Neuronal stem cell (in vitro differentiated cells): ENCODE measurements at regions not wholly inside any gene's neighbourhood (a gene's known extent, or its start where the extent isn't known, plus 50 kb on each side); places are given as distances from the start of the nearest gene placed in this dataset.

Source experiments
- DNase-seq: peaks from one replicate; pipeline ENCODE4 v3.0.0-alpha.2; 2013; ENCODE audit warnings: low spot score
- H2AFZ ChIP-seq: one replicate; pipeline ENCODE4 v1.6.1; 2013; ENCODE audit warnings: mild to moderate bottlenecking, low read length, inconsistent platforms
- H2AK5ac ChIP-seq: 2 replicates; pipeline ENCODE4 v1.6.1; 2013; ENCODE audit warnings: low read depth, mild to moderate bottlenecking, inconsistent platforms, low read length, moderate library complexity, mixed read lengths
- H2BK120ac ChIP-seq: 2 replicates; pipeline ENCODE4 v1.6.1; 2013; ENCODE audit warnings: low read depth, mild to moderate bottlenecking, inconsistent platforms, low read length, moderate library complexity, mixed read lengths
- H2BK12ac ChIP-seq: one replicate; pipeline ENCODE4 v1.6.1; 2013; ENCODE audit warnings: low read length, inconsistent platforms
- H2BK15ac ChIP-seq: 2 replicates; pipeline ENCODE4 v1.6.1; 2013; ENCODE audit warnings: mild to moderate bottlenecking, low read length, inconsistent platforms, mixed read lengths
- H2BK5ac ChIP-seq: one replicate; pipeline ENCODE4 v1.6.1; 2013; ENCODE audit warnings: inconsistent platforms, mild to moderate bottlenecking, low read length, moderate library complexity
- H3K14ac ChIP-seq: one replicate; pipeline ENCODE4 v1.6.1; 2013; ENCODE audit warnings: low read length, inconsistent platforms
- H3K18ac ChIP-seq: 2 replicates; pipeline ENCODE4 v1.6.1; 2013; ENCODE audit warnings: low read length, inconsistent platforms
- H3K23ac ChIP-seq: 2 replicates; pipeline ENCODE4 v1.6.1; 2013; ENCODE audit warnings: low read depth, mild to moderate bottlenecking, mixed read lengths, low read length, inconsistent platforms; ENCODE audit not compliant: poor library complexity
- H3K27ac ChIP-seq: replicated peaks from 3 replicates; pipeline ENCODE4 v1.5.1; 2013; ENCODE audit warnings: low read length, inconsistent platforms
- H3K27me3 ChIP-seq, 3 experiments: 2 replicates each; pipeline ENCODE4 v1.6.1; 2013; ENCODE audit warnings: low read length in 3 of 3, mild to moderate bottlenecking in 2 of 3, inconsistent platforms in 1 of 3, low read depth in 1 of 3, mixed read lengths in 1 of 3, moderate library complexity in 1 of 3; ENCODE audit not compliant: control insufficient read depth in 3 of 3, insufficient read depth in 3 of 3
- H3K36me3 ChIP-seq, 2 donors: replicated peaks in 1 of 2; 2 replicates each; pipeline ENCODE4 v1.6.1; 2013; ENCODE audit warnings: low read length in 2 of 2; ENCODE audit not compliant: control insufficient read depth in 2 of 2, insufficient read depth in 2 of 2
- H3K4ac ChIP-seq: 2 replicates; pipeline ENCODE4 v1.6.1; 2013; ENCODE audit warnings: inconsistent platforms, mild to moderate bottlenecking, low read length, moderate library complexity
- H3K4me1 ChIP-seq, 2 donors: 1 replicate in 1 of 2; 2 replicates in 1 of 2; pipeline ENCODE4 v1.6.1; 2013; ENCODE audit warnings: low read length in 2 of 2, low read depth in 1 of 2; ENCODE audit not compliant: control insufficient read depth in 2 of 2, insufficient read depth in 1 of 2
- H3K4me2 ChIP-seq: one replicate; pipeline ENCODE4 v1.6.1; 2013; ENCODE audit warnings: mild to moderate bottlenecking, low read length, inconsistent platforms; ENCODE audit not compliant: insufficient read depth, poor library complexity, severe bottlenecking
- H3K4me3 ChIP-seq, 2 donors: 2 replicates each; pipeline ENCODE4 v1.5.1; 2013; ENCODE audit warnings: low read length in 2 of 2, mild to moderate bottlenecking in 2 of 2, inconsistent platforms in 1 of 2, moderate library complexity in 1 of 2
- H3K79me1 ChIP-seq: one replicate; pipeline ENCODE4 v1.6.1; 2013; ENCODE audit warnings: low read depth, mild to moderate bottlenecking, inconsistent platforms, low read length, moderate library complexity
- H3K9ac ChIP-seq: one replicate; pipeline ENCODE4 v1.6.1; 2013; ENCODE audit warnings: mild to moderate bottlenecking, low read depth, low read length, inconsistent platforms; ENCODE audit not compliant: poor library complexity
- H3K9me3 ChIP-seq, 2 donors: replicated peaks in 1 of 2; 2 replicates each; pipeline versions ENCODE3 to v1.6.1; 2013; ENCODE audit warnings: low read length in 2 of 2, mild to moderate bottlenecking in 2 of 2, inconsistent platforms in 1 of 2, low read depth in 1 of 2, mixed read lengths in 1 of 2, moderate library complexity in 1 of 2; ENCODE audit not compliant: control insufficient read depth in 2 of 2, insufficient read depth in 1 of 2
- H4K8ac ChIP-seq: one replicate; pipeline ENCODE4 v1.6.1; 2013; ENCODE audit warnings: low read depth, mild to moderate bottlenecking, inconsistent platforms, low read length, moderate library complexity
- H4K91ac ChIP-seq: one replicate; pipeline ENCODE4 v1.6.1; 2013; ENCODE audit warnings: low read length, low read depth, mild to moderate bottlenecking, inconsistent platforms; ENCODE audit not compliant: poor library complexity
- WGBS, 2 donors: extraction: QIAGEN DNeasy Blood & Tissue Kit; methylation state at CpG; one replicate each; pipeline ENCODE4 v1.1.7; 2013; ENCODE audit warnings: missing lambda C conversion rate in 2 of 2, mixed read lengths in 1 of 2; ENCODE audit not compliant: insufficient read length in 2 of 2, insufficient replicate concordance in 1 of 2; ENCODE audit errors: extremely low coverage in 2 of 2; 5-methylcytosine and 5-hydroxymethylcytosine counted together

GRCh38 chr6:167553736-167554119 lies 228.8 kb downstream of the TTLL2 start:
- Histone ChIP-seq H2AFZ (peak overlapping the region; percentile 2), H3K36me3 (no peaks in the 10 kb centered on the region), H4K91ac (no peak overlapping the region), H2BK120ac (no peak overlapping the region), H3K27me3 (no peaks in the 10 kb centered on the region), H3K14ac (no peak overlapping the region), H3K4ac (no peak overlapping the region), H2BK5ac (no peak overlapping the region), H2BK15ac (no peak overlapping the region), H3K4me3 (no peak overlapping the region), H3K27ac (no peak overlapping the region), H2BK12ac (peak overlapping the region; percentile 51), H2AK5ac (no peak overlapping the region), H3K9me3 (peaks cover 4 to 7% of the 10 kb centered on the region in 2 donors), H4K8ac (no peak overlapping the region), H3K4me2 (no peak overlapping the region), H3K18ac (peak overlapping the region; percentile 89), H3K9ac (no peak overlapping the region), H3K4me1 (peaks cover 5 to 12% of the 10 kb centered on the region in 2 donors), H3K79me1 (no peaks in the 10 kb centered on the region), H3K23ac (no peak overlapping the region)
- WGBS, 2 donors: no CpG with 5 or more reads among the region's 9 CpGs
- no peak for DNase-seq

DNA sequence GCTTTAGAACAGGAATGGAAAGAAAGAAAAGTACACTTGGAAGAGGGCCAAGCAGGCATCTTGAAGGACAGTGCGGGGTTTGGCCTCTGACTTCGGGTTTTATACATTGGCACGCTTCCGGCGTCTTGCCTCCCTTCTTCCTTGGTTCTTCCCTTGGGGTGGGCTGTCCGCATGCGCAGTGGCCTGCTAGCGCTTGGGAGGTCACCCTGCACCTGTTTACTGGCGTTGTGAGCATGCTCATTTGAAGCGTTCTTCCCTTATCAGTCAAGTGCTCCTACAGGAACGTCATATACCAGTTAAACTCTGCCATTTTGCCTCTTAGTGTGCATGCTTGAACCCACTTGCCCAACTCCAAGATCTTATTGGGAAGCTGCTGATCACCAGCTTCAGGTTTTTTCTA lies 230.0 kb downstream of the TTLL2 start:
- Histone ChIP-seq H2AK5ac (no peak overlapping the region), H3K27ac (no peak overlapping the region), H3K9ac (no peak overlapping the region), H3K4me2 (no peak overlapping the region), H3K79me1 (no peaks in the 10 kb centered on the region), H2BK12ac (no peak overlapping the region), H2BK15ac (no peak overlapping the region), H3K23ac (no peak overlapping the region), H4K8ac (no peak overlapping the region), H2BK120ac (no peak overlapping the region), H2BK5ac (no peak overlapping the region), H3K9me3 (peaks cover 4 to 7% of the 10 kb centered on the region in 2 donors), H4K91ac (no peak overlapping the region), H3K4me3 (no peak overlapping the region), H3K14ac (no peak overlapping the region), H3K4me1 (peaks cover 11 to 18% of the 10 kb centered on the region in 2 donors), H3K18ac (no peak overlapping the region), H2AFZ (no peak overlapping the region), H3K36me3 (no peaks in the 10 kb centered on the region), H3K4ac (no peak overlapping the region), H3K27me3 (no peaks in the 10 kb centered on the region)
- WGBS, 2 donors: no CpG with 5 or more reads among the region's 11 CpGs
- no peak for DNase-seq

DNA sequence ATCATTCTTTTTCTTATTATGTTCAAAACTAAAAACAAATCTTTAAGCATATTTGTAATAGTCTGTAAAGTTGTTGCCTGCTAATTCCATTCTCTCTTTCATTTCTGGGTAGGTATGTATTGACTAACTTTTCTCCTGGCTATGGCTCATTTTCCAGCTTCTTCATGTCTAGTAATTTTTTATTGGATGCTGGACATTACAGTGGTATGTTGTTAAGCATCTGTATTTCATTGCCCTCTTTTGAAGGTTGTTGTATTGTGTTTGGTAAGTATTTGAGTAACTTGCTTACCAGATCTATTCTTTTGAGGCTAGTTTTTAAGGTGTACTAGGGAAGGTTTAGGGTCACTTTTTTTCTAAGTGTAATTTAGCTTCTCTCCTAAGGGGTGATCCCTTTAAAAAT lies 230.9 kb downstream of the TTLL2 start:
- H3K18ac ChIP-seq: no peak overlapping the region
- H3K4me3 ChIP-seq: no peak overlapping the region
- no peak overlapping the region for H4K91ac ChIP-seq
- no peaks in the 10 kb centered on the region for H3K36me3 ChIP-seq
- no peak overlapping the region for H2BK5ac ChIP-seq
- H2BK12ac ChIP-seq: no peak overlapping the region
- peaks cover 4 to 7% of the 10 kb centered on the region in 2 donors for H3K9me3 ChIP-seq
- no peak overlapping the region for H3K23ac ChIP-seq
- H3K4me2 ChIP-seq: no peak overlapping the region
- H3K27ac ChIP-seq: no peak overlapping the region
- no peak overlapping the region for H3K14ac ChIP-seq
- DNase-seq: no peak
- H3K9ac ChIP-seq: no peak overlapping the region
- no peak overlapping the region for H2BK120ac ChIP-seq
- no peaks in the 10 kb centered on the region for H3K27me3 ChIP-seq
- no peak overlapping the region for H2BK15ac ChIP-seq
- no peak overlapping the region for H2AK5ac ChIP-seq
- H3K79me1 ChIP-seq: no peaks in the 10 kb centered on the region
- H3K4ac ChIP-seq: no peak overlapping the region
- no peak overlapping the region for H2AFZ ChIP-seq
- H3K4me1 ChIP-seq: peaks cover 15 to 21% of the 10 kb centered on the region in 2 donors
- H4K8ac ChIP-seq: no peak overlapping the region

GRCh38 chr6:167557675-167558074 lies 232.8 kb downstream of the TTLL2 start:
- no CpG with 5 or more reads among the region's 5 CpGs for WGBS, 2 donors
- Histone ChIP-seq H2BK12ac (no peak overlapping the region), H3K27me3 (no peaks in the 10 kb centered on the region), H2BK5ac (no peak overlapping the region), H2AFZ (no peak overlapping the region), H3K79me1 (no peaks in the 10 kb centered on the region), H3K23ac (no peak overlapping the region), H3K18ac (no peak overlapping the region), H2AK5ac (no peak overlapping the region), H4K91ac (no peak overlapping the region), H3K4ac (no peak overlapping the region), H3K9ac (no peak overlapping the region), H3K14ac (no peak overlapping the region), H3K27ac (no peak overlapping the region), H2BK15ac (no peak overlapping the region), H3K4me2 (no peak overlapping the region), H3K4me1 (peaks cover 15 to 21% of the 10 kb centered on the region in 2 donors), H4K8ac (no peak overlapping the region), H3K9me3 (peaks cover 4 to 7% of the 10 kb centered on the region in 2 donors), H3K4me3 (no peak overlapping the region), H3K36me3 (no peaks in the 10 kb centered on the region), H2BK120ac (no peak overlapping the region)
- DNase-seq: no peak
